K562 (cell line): ENCODE measurements at regions not wholly inside any gene's neighbourhood (a gene's known extent, or its start where the extent isn't known, plus 50 kb on each side); places are given as distances from the start of the nearest gene placed in this dataset.

Experiments used
- ATAC-seq: fragments of 200-7000 bp; cut with Tn5 transposase; 3 replicates; pipeline ENCODE4 v1.9.1; 2020; ENCODE audit warnings: moderate library complexity
- BruUV-seq: library from RNA; stranded (reverse); fragments of 400-500 nt; replicated peaks from 2 replicates; lab custom pipeline; 2021; lab: Mats Ljungman, UMichigan
- CTCF ChIA-PET: fragments of 300-600 bp; formaldehyde crosslinking; extraction: SDS; loops from one replicate; lab custom pipeline; 2021; ENCODE audit warnings: low intra/inter-chr PET ratio; lab: Yijun Ruan, JAX
- POLR2A ChIA-PET: fragments of 300-600, 350-650 bp; sonication (Branson Sonifier 250); formaldehyde crosslinking; extraction: SDS; loops from one replicate; lab custom pipeline; 2021; ENCODE audit warnings: antibody characterized with exemption, inconsistent platforms; lab: Yijun Ruan, JAX
- DNase-seq, 4 experiments: peaks; one replicate each; pipeline versions ENCODE4 v3.0.0 to v3.0.0-alpha.2; 2011 to 2018; ENCODE audit warnings: low spot score in 3 of 4, mixed read lengths in 3 of 4; ENCODE audit errors: extremely low read depth in 1 of 4
- FAIRE-seq: peaks from 2 replicates; lab custom pipeline; 2011; peaks lifted over from hg19 to GRCh38; lab: Jason Lieb, UNC
- H2AFZ ChIP-seq: 2 replicates; pipeline ENCODE4 v1.6.0; 2011; ENCODE audit warnings: low read depth, low read length, control low read depth, inconsistent platforms
- H3K27ac ChIP-seq: fragments of 200-600 bp; 3 replicates; pipeline ENCODE4 v1.8.0; 2011; ENCODE audit warnings: low read depth, mild to moderate bottlenecking, control low read depth, inconsistent platforms, low read length, moderate library complexity, mixed read lengths; ENCODE audit errors: extremely low read depth
- H3K27me3 ChIP-seq, 2 experiments: fragments of 300-600 bp in 1 of 2; 2 replicates in 1 of 2; 3 replicates in 1 of 2; pipeline versions ENCODE4 v1.6.0 to v1.8.0; 2011; ENCODE audit warnings: inconsistent platforms in 2 of 2, low read length in 2 of 2, mild to moderate bottlenecking in 1 of 2, mixed read lengths in 1 of 2, moderate library complexity in 1 of 2; ENCODE audit not compliant: control insufficient read depth in 2 of 2, insufficient read depth in 2 of 2
- H3K36me3 ChIP-seq: fragments of 300-600 bp; 3 replicates; pipeline ENCODE4 v1.8.0; 2011; ENCODE audit warnings: mild to moderate bottlenecking, low read length, inconsistent platforms; ENCODE audit not compliant: control insufficient read depth, insufficient read depth
- H3K4me1 ChIP-seq, 2 experiments: fragments of 200-600 bp in 1 of 2; replicated peaks in 1 of 2; 2 replicates in 1 of 2; 3 replicates in 1 of 2; pipeline versions ENCODE4 v1.5.1 to v1.8.0; 2011; ENCODE audit warnings: inconsistent platforms in 2 of 2, low read length in 2 of 2, mild to moderate bottlenecking in 1 of 2, mixed read lengths in 1 of 2, moderate library complexity in 1 of 2; ENCODE audit not compliant: control insufficient read depth in 2 of 2, insufficient read depth in 2 of 2
- H3K4me2 ChIP-seq: 2 replicates; pipeline ENCODE4 v1.6.1; 2011; ENCODE audit warnings: low read length, control low read depth, inconsistent platforms, mixed read lengths; ENCODE audit not compliant: insufficient read depth
- H3K4me3 ChIP-seq: fragments of 200-600 bp; sonication (generic), shearing (Covaris generic); 2 replicates; pipeline ENCODE4 v1.5.1; 2016; ENCODE audit warnings: control low read depth, inconsistent platforms
- H3K79me2 ChIP-seq: fragments of 200-600 bp; 3 replicates; pipeline ENCODE4 v1.8.0; 2011; ENCODE audit warnings: low read length, inconsistent platforms; ENCODE audit not compliant: control insufficient read depth, insufficient read depth
- H3K9ac ChIP-seq, 2 experiments: 2 replicates each; pipeline versions ENCODE4 v1.6.0 to v1.6.1; 2011; ENCODE audit warnings: low read depth in 2 of 2, low read length in 2 of 2, control low read depth in 1 of 2, inconsistent platforms in 1 of 2, mild to moderate bottlenecking in 1 of 2, mixed read lengths in 1 of 2; ENCODE audit not compliant: insufficient read depth in 1 of 2
- H3K9me1 ChIP-seq: one replicate; pipeline ENCODE4 v1.6.0; 2011; ENCODE audit warnings: inconsistent platforms, mild to moderate bottlenecking, low read length, moderate library complexity; ENCODE audit not compliant: control insufficient read depth, insufficient read depth
- H3K9me3 ChIP-seq: replicated peaks from 2 replicates; pipeline ENCODE4 v1.5.1; 2011; ENCODE audit warnings: low read depth, low read length, inconsistent platforms; ENCODE audit not compliant: control insufficient read depth, insufficient read depth
- H4K20me1 ChIP-seq: replicated peaks from 2 replicates; pipeline ENCODE4 v1.6.1; 2011; ENCODE audit warnings: low read length, inconsistent platforms, mixed read lengths; ENCODE audit not compliant: control insufficient read depth, insufficient read depth
- MECOM ChIP-seq: fragments of 250-450 bp; sonication (Bioruptor Pico); IDR thresholded peaks from 2 replicates; pipeline ENCODE4 v1.8.0; 2022; ENCODE audit warnings: inconsistent platforms
- NR2F6 ChIP-seq: fragments of 450-650 bp; formaldehyde crosslinking; IDR thresholded peaks from 2 replicates; pipeline ENCODE4 v1.4.0; 2020; ENCODE audit warnings: mild to moderate bottlenecking
- PURB ChIP-seq: sonication (generic); formaldehyde crosslinking; IDR thresholded peaks from 2 replicates; pipeline ENCODE4 v1.9.0; 2021; ENCODE audit warnings: low read depth, mild to moderate bottlenecking, missing genetic modification reagents
- RBM39 ChIP-seq: fragments of 200-400 bp; formaldehyde crosslinking; optimal IDR thresholded peaks from 2 replicates; pipeline ENCODE3; 2018; ENCODE audit warnings: low read depth, low read length
- SAP30 ChIP-seq: fragments of 200-600 bp; sonication (generic); IDR thresholded peaks from 2 replicates; pipeline ENCODE4 v1.6.1; 2012; ENCODE audit warnings: borderline replicate concordance, low read depth, mild to moderate bottlenecking, moderate library complexity, low read length, control low read depth, inconsistent platforms; ENCODE audit not compliant: insufficient read depth, poor library complexity, severe bottlenecking
- SETDB1 ChIP-seq: IDR thresholded peaks from one replicate; pipeline ENCODE4 v1.6.1; 2012; ENCODE audit warnings: low read length, control low read depth, inconsistent platforms
- SMAD2 ChIP-seq: fragments of 150-350 bp; IDR thresholded peaks from 2 replicates; pipeline ENCODE4 v1.6.1; 2014; ENCODE audit warnings: low read depth, mild to moderate bottlenecking, low read length
- SNRNP70 ChIP-seq: fragments of 200-400 bp; formaldehyde crosslinking; optimal IDR thresholded peaks from 2 replicates; pipeline ENCODE3; 2017; ENCODE audit warnings: low read depth, low read length
- ZNF41 ChIP-seq: fragments of 250-450 bp; sonication (Bioruptor Pico); conservative IDR thresholded peaks from 2 replicates; pipeline ENCODE4 v1.4.0; 2020; ENCODE audit warnings: mild to moderate bottlenecking
- WGBS: fragments of 100-300 bp; shearing (Covaris generic); methylation state at CpG from one replicate; pipeline ENCODE4 v1.1.6; 2016; ENCODE audit warnings: low coverage, mixed read lengths; ENCODE audit not compliant: insufficient coverage; ENCODE audit errors: missing lambda C conversion rate; 5-methylcytosine and 5-hydroxymethylcytosine counted together
- in situ Hi-C: fragments of 300-500 bp; cut with MboI; formaldehyde crosslinking; loops from 4 replicates; pipeline ENCODE4 v1.15.0; 2018; ENCODE audit warnings: inconsistent platforms, mixed read lengths
- intact Hi-C: fragments of 100-400 bp; cut with micrococcal nuclease; formaldehyde crosslinking; loops from 2 replicates; pipeline ENCODE4 v1.14.2; 2022

DNA sequence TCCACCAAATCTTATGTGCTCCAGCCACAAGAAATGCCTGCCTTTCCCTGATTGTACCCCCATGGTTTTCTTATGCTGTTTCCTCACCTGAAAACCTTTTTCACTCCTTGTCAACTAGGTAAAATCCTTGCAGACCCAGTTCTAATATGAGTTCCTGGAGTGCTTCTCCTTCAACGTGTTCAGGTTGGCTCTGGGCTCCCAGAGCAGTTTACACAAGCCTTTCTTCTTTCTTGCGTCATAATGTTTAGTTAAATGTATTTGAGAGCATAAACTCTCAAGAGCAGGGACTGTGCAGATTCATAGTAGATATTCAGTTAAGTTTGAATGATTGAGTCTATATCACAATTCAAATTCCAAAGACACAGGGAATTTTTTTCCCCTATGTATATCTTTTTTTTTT lies 484.8 kb upstream of the CCDC196 start:
- Histone ChIP-seq H3K4me2 (no peak overlapping the region), H2AFZ (no peak overlapping the region), H3K4me1 (no peaks in the 10 kb centered on the region), H3K27me3 (no peaks in the 10 kb centered on the region), H4K20me1 (no peaks in the 10 kb centered on the region), H3K9me3 (no peaks in the 10 kb centered on the region), H3K27ac (no peak overlapping the region), H3K79me2 (no peaks in the 10 kb centered on the region), H3K4me3 (no peak overlapping the region), H3K9ac (no peak overlapping the region), H3K36me3 (no peaks in the 10 kb centered on the region), H3K9me1 (no peaks in the 10 kb centered on the region)
- DNase-seq (no peak), ATAC-seq (no peak), FAIRE-seq (no peak)
- in situ Hi-C loops = no loop called here
- intact Hi-C loops = no loop called here
- POLR2A ChIA-PET = interaction anchor here (0.6 kb wide), 1 partner anchor 35 kb away, joined by 3 read pairs; no protein-coding TSS in a partner anchor
- BruUV-seq = no TSS peak
- TF ChIP-seq ZNF41 (CRISPR knock-in tag) (no peak), MECOM (CRISPR knock-in tag) (no peak), SAP30 (no peak), SETDB1 (no peak), NR2F6 (CRISPR knock-in tag) (no peak)
- CTCF ChIA-PET = no interaction called here
- 0% methylated on average over 2 of the region's 2 CpGs for WGBS

DNA sequence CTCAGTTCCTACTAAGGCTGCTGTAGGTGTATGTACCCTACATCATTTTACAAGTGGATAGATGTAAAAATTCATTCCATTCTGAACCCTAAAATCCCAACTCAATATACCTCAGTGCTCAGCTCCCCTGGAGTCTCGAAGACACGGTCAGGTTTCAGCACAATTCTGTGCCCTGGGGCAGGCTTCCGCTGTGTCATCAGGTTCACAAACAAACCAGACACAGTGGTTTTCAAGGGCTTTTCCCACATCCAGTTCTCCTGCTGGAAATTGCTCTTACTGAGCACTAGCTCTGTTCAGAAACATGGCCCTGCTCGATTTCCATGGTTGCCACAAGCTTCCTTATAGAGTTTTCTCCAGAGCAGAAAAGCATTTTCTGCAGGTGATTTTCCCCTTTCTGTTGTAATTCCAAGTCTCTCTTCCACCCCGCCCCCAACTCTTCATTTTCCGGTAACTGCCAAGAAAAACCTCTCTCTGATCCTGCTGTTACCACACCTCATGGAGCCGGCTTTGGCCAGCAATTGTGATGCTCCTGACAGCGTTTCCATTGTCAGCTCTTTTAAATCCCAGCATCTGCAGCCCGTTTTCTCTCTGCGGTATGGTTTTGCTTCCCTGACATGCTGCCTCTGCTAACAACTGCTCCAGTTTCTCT lies 483.0 kb upstream of the CCDC196 start:
- ATAC-seq (no peak), DNase-seq (no peak), FAIRE-seq (no peak)
- in situ Hi-C loops = no loop called here
- Histone ChIP-seq H3K79me2 (no peaks in the 10 kb centered on the region), H3K9me3 (no peaks in the 10 kb centered on the region), H3K27ac (no peak overlapping the region), H4K20me1 (no peaks in the 10 kb centered on the region), H3K4me1 (no peaks in the 10 kb centered on the region), H3K4me2 (no peak overlapping the region), H3K4me3 (no peak overlapping the region), H3K36me3 (no peaks in the 10 kb centered on the region), H3K9ac (no peak overlapping the region), H3K27me3 (no peaks in the 10 kb centered on the region)
- no TSS peak for BruUV-seq
- CTCF ChIA-PET = no interaction called here
- POLR2A ChIA-PET = no interaction called here
- TF ChIP-seq RBM39 (no peak), PURB (no peak), SNRNP70 (no peak), SMAD2 (no peak)
- TF ChIP-seq, all 486 proteins: peak for 0
- Histone ChIP-seq H2AFZ (no peak overlapping the region), H3K9me1 (no peaks in the 10 kb centered on the region)
- intact Hi-C loops = no loop called here
- WGBS = 0% methylated on average over 10 of the region's 10 CpGs
